ENCODE measurements at regions not wholly inside any gene's neighbourhood (a gene's known extent, or its start where the extent isn't known, plus 50 kb on each side); places are given as distances from the start of the nearest gene placed in this dataset.

DNA sequence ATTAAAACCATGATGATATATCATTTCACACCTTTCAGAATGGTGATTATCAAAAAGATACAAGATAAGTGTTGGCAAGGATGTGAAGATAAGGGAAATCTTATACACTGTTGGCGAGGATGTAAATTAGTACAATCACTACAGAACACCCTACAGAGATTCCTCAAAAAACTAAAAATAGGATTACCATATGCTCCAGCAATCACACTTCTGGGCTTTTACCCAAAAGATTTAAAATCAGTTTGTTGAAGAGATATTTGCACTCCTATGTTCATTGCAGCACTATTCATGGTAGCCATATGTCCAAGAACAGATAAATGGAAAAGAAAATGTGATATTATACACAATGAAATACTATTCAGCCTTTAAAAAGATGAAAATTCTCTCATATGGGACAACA, 240.4 kb downstream of the GABRG1 start:
- TF ChIP-seq RARB (CRISPR knock-in tag; IDR thresholded peaks at IDR 0.05), result no peak
- TF ChIP-seq SNAI2 (CRISPR knock-in tag; IDR thresholded peaks at IDR 0.05), result no peak
- no peak for TF ChIP-seq BACH2 (CRISPR knock-in tag; IDR thresholded peaks at IDR 0.05; ENCODE audit: borderline replicate concordance)
- no peak for TF ChIP-seq ZNF8 (CRISPR knock-in tag; IDR thresholded peaks at IDR 0.05)

Measured in SK-N-SH treated with all-trans-retinoic acid at 6 μM for 48 hours (cell line).